Fibroblast of lung (primary cell): ENCODE measurements at regions not wholly inside any gene's neighbourhood (a gene's known extent, or its start where the extent isn't known, plus 50 kb on each side); places are given as distances from the start of the nearest gene placed in this dataset.

ENCODE experiments used
- CTCF ChIP-seq, 2 donors: IDR thresholded peaks in 1 of 2; conservative IDR thresholded peaks in 1 of 2; 1 replicate in 1 of 2; 2 replicates in 1 of 2; pipeline ENCODE4 v1.5.1; 2011 to 2012; ENCODE audit warnings: low read length in 2 of 2, control low read depth in 1 of 2, inconsistent platforms in 1 of 2, low read depth in 1 of 2, mild to moderate bottlenecking in 1 of 2
- EZH2 ChIP-seq: IDR thresholded peaks from 2 replicates; pipeline ENCODE4 v1.5.1; 2012; ENCODE audit warnings: low read length, control low read depth, mild to moderate bottlenecking; ENCODE audit errors: missing control alignments

- no peak for TF ChIP-seq EZH2
- no peak for TF ChIP-seq CTCF (conservative IDR thresholded peaks at IDR 0.05 in 1 of 2, IDR thresholded peaks at IDR 0.05 in 1 of 2; ENCODE audit: low read depth in 1 of 2, low read length in 2 of 2)
Measured at GRCh38 chr1:36605942-36606640, 123.4 kb upstream of the CSF3R start.
